GM12891 (cell line): ENCODE measurements at regions not wholly inside any gene's neighbourhood (a gene's known extent, or its start where the extent isn't known, plus 50 kb on each side); places are given as distances from the start of the nearest gene placed in this dataset.

ENCODE experiments used
- PAX5 ChIP-seq: IDR thresholded peaks from 2 replicates; pipeline ENCODE4 v1.6.1; 2011; ENCODE audit warnings: low read length, moderate library complexity, mild to moderate bottlenecking; ENCODE audit not compliant: insufficient read depth, severe bottlenecking
- POLR2A ChIP-seq: IDR thresholded peaks from 2 replicates; pipeline ENCODE4 v1.6.1; 2011; ENCODE audit warnings: low read depth, low read length, control low read depth
- POLR2AphosphoS5 ChIP-seq: IDR thresholded peaks from 2 replicates; pipeline ENCODE4 v1.6.1; 2011; ENCODE audit warnings: low read depth, low read length, control low read depth
- POU2F2 ChIP-seq: IDR thresholded peaks from 2 replicates; pipeline ENCODE4 v1.6.1; 2011; ENCODE audit warnings: low read depth, mild to moderate bottlenecking, control low read depth, low read length, moderate library complexity
- SPI1 ChIP-seq: IDR thresholded peaks from 2 replicates; pipeline ENCODE4 v1.6.1; 2011; ENCODE audit warnings: low read depth, low read length, control low read depth
- TAF1 ChIP-seq: IDR thresholded peaks from 2 replicates; pipeline ENCODE4 v1.6.1; 2011; ENCODE audit warnings: low read depth, low read length, control low read depth

DNA sequence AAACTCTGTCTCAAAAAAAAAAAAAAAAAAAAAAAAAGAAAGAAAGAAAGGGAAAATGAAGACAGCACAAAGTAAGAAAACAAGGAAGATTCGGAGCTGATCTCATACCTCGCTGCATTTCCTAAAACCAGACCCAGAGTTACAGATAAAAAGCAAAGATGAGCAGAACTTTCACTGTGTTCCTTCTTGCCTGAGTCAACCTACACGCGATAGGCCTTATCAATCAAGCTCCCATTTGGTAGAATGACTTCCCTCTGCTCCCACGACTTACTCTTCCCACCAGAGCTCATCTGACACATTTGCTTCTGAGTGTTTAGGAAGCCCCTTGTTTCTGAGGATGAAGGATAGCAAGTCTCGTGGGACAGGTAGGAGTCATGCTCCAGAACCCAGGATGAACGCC, 302.9 kb downstream of the TFAP2A start:
- TF ChIP-seq POU2F2 = no peak
- no peak for TF ChIP-seq POLR2A
- TF ChIP-seq TAF1 = no peak
- TF ChIP-seq POLR2AphosphoS5 = no peak
- TF ChIP-seq SPI1 = no peak
- no peak for TF ChIP-seq PAX5
